HCT116 (cell line): ENCODE measurements at regions not wholly inside any gene's neighbourhood (a gene's known extent, or its start where the extent isn't known, plus 50 kb on each side); places are given as distances from the start of the nearest gene placed in this dataset.

Source experiments
- ATAC-seq: fragments of 200-7000 bp; cut with Tn5 transposase; 2 replicates; pipeline ENCODE4 v1.9.1; 2020; ENCODE audit warnings: mild to moderate bottlenecking, moderate library complexity
- BruUV-seq: library from RNA; stranded (reverse); fragments of 400-500 nt; replicated peaks from 2 replicates; lab custom pipeline; 2021; lab: Mats Ljungman, UMichigan
- CTCF ChIA-PET: fragments of 300-600 bp; sonication (Branson Sonifier 250); formaldehyde crosslinking; loops from one replicate; lab custom pipeline; 2021; ENCODE audit warnings: antibody characterized with exemption; lab: Charles Lee
- POLR2A ChIA-PET: fragments of 300-600, 350-600 bp; sonication (Branson Sonifier 250); formaldehyde crosslinking; loops from one replicate; lab custom pipeline; 2021; ENCODE audit warnings: antibody characterized with exemption; lab: Charles Lee
- RAD21 ChIA-PET, 2 experiments: fragments of 300-600 bp; sonication (Branson Sonifier 250); formaldehyde crosslinking; loops; one replicate each; lab custom pipeline; 2023; ENCODE audit warnings: low total read pairs in 2 of 2; ENCODE audit not compliant: uncharacterized antibody in 2 of 2, unreplicated experiment in 2 of 2, low non-redundant PET in 1 of 2; lab: Charles Lee
- DNase-seq: peaks from one replicate; pipeline ENCODE4 v3.0.0-alpha.2; 2010; ENCODE audit warnings: low read depth, low spot score
- H2AFZ ChIP-seq: fragments of 200-600 bp; shearing (Covaris generic), sonication (generic); 2 replicates; pipeline ENCODE4 v1.6.1; 2017; ENCODE audit warnings: low read depth, mixed run types, mixed read lengths, antibody characterized with exemption, low read length; ENCODE audit not compliant: poor library complexity, severe bottlenecking
- H3K27ac ChIP-seq: 2 replicates; pipeline ENCODE4 v1.5.1; 2012; ENCODE audit warnings: low read depth, low read length
- H3K27me3 ChIP-seq: fragments of 200-600 bp; sonication (generic); 2 replicates; pipeline ENCODE4 v1.6.1; 2016; ENCODE audit warnings: mixed run types, low read length, mixed read lengths; ENCODE audit not compliant: insufficient read depth
- H3K36me3 ChIP-seq, 2 experiments: fragments of 200-500 bp in 1 of 2; fragments of 200-600 bp in 1 of 2; sonication (Bioruptor generic) in 1 of 2; sonication (generic) in 1 of 2; 2 replicates each; pipeline versions ENCODE4 v1.5.1 to v1.6.1; 2014 to 2016; ENCODE audit warnings: low read length in 2 of 2, inconsistent platforms in 1 of 2, mixed read lengths in 1 of 2, mixed run types in 1 of 2; ENCODE audit not compliant: insufficient read depth in 2 of 2, control insufficient read depth in 1 of 2
- H3K4me1 ChIP-seq, 2 experiments: fragments of 200-600 bp in 1 of 2; sonication (generic) in 1 of 2; 2 replicates each; pipeline versions ENCODE4 v1.5.1 to v1.6.1; 2012 to 2017; ENCODE audit warnings: low read length in 2 of 2, inconsistent platforms in 1 of 2, mild to moderate bottlenecking in 1 of 2, mixed read lengths in 1 of 2, mixed run types in 1 of 2, moderate library complexity in 1 of 2; ENCODE audit not compliant: insufficient read depth in 2 of 2, control insufficient read depth in 1 of 2
- H3K4me2 ChIP-seq: fragments of 200-600 bp; sonication (generic); 2 replicates; pipeline ENCODE4 v1.6.1; 2017; ENCODE audit warnings: mixed run types, low read length, mixed read lengths
- H3K4me3 ChIP-seq, 2 experiments: fragments of 200-600 bp in 1 of 2; sonication (generic) in 1 of 2; replicated peaks in 1 of 2; 2 replicates each; pipeline ENCODE4 v1.5.1; 2011 to 2016; ENCODE audit warnings: low read length in 2 of 2, control low read depth in 1 of 2, low read depth in 1 of 2, mild to moderate bottlenecking in 1 of 2, mixed read lengths in 1 of 2, mixed run types in 1 of 2
- H3K79me2 ChIP-seq: fragments of 200-600 bp; sonication (generic); 2 replicates; pipeline ENCODE4 v1.6.1; 2017; ENCODE audit warnings: mild to moderate bottlenecking, mixed run types, low read length, moderate library complexity, mixed read lengths; ENCODE audit not compliant: insufficient read depth
- H3K9ac ChIP-seq: fragments of 200-600 bp; sonication (generic); 2 replicates; pipeline ENCODE4 v1.6.1; 2016; ENCODE audit warnings: low read length, mixed read lengths
- H3K9me2 ChIP-seq: fragments of 200-600 bp; sonication (generic), shearing (Covaris generic); 2 replicates; pipeline ENCODE4 v1.6.1; 2017; ENCODE audit warnings: mixed run types, mild to moderate bottlenecking, moderate library complexity; ENCODE audit not compliant: insufficient read depth
- H3K9me3 ChIP-seq, 2 experiments: fragments of 200-500 bp in 1 of 2; fragments of 200-600 bp in 1 of 2; sonication (Bioruptor generic) in 1 of 2; sonication (generic) in 1 of 2; 2 replicates each; pipeline ENCODE4 v1.6.1; 2014 to 2017; ENCODE audit warnings: low read length in 2 of 2, mixed read lengths in 2 of 2, inconsistent platforms in 1 of 2, low read depth in 1 of 2, mild to moderate bottlenecking in 1 of 2, mixed run types in 1 of 2, moderate library complexity in 1 of 2; ENCODE audit not compliant: control insufficient read depth in 1 of 2, insufficient read depth in 1 of 2
- H4K20me1 ChIP-seq: fragments of 200-600 bp; sonication (generic), shearing (Covaris generic); 2 replicates; pipeline ENCODE4 v1.6.1; 2017; ENCODE audit warnings: mixed run types, mild to moderate bottlenecking, moderate library complexity; ENCODE audit not compliant: insufficient read depth
- CEBPB ChIP-seq: IDR thresholded peaks from 2 replicates; pipeline ENCODE4 v1.6.1; 2012; ENCODE audit warnings: low read depth
- ELF1 ChIP-seq: IDR thresholded peaks from 2 replicates; pipeline ENCODE4 v1.6.1; 2012; ENCODE audit warnings: low read depth, borderline replicate concordance
- EZH2 ChIP-seq: fragments of 200-600 bp; sonication (generic); IDR thresholded peaks from 2 replicates; pipeline ENCODE4 v1.6.1; 2017; ENCODE audit warnings: antibody characterized with exemption, mixed run types
- FOSL1 ChIP-seq: IDR thresholded peaks from 2 replicates; pipeline ENCODE4 v1.6.1; 2012; ENCODE audit warnings: low read depth
- MAX ChIP-seq: IDR thresholded peaks from 2 replicates; pipeline ENCODE4 v1.6.1; 2012
- RAD21 ChIP-seq: IDR thresholded peaks from 2 replicates; pipeline ENCODE4 v1.6.1; 2012; ENCODE audit warnings: low read depth, mild to moderate bottlenecking
- SIN3A ChIP-seq: IDR thresholded peaks from 2 replicates; pipeline ENCODE4 v1.6.1; 2012; ENCODE audit warnings: low read depth
- YY1 ChIP-seq: IDR thresholded peaks from 2 replicates; pipeline ENCODE4 v1.6.1; 2011; ENCODE audit warnings: low read length, low read depth, moderate library complexity, mild to moderate bottlenecking; ENCODE audit not compliant: insufficient replicate concordance; ENCODE audit errors: extremely low read depth
- intact Hi-C: fragments of 100-400 bp; cut with micrococcal nuclease; formaldehyde crosslinking; loops from 2 replicates; pipeline ENCODE4 v1.10.0; 2022
- TF ChIP-seq, protein P1 (sequence below): IDR thresholded peaks from 2 replicates; pipeline ENCODE4 v1.6.1; 2012; ENCODE audit warnings: low read depth
- TF ChIP-seq, protein P2 (sequence below): IDR thresholded peaks from 2 replicates; pipeline ENCODE4 v1.6.1; 2012

GRCh38 chr6:169960003-169960344 lies 208.6 kb downstream of the ERMARD start:
- no peak for DNase-seq
- TF ChIP-seq ELF1: no peak
- TF ChIP-seq, protein P1, sequence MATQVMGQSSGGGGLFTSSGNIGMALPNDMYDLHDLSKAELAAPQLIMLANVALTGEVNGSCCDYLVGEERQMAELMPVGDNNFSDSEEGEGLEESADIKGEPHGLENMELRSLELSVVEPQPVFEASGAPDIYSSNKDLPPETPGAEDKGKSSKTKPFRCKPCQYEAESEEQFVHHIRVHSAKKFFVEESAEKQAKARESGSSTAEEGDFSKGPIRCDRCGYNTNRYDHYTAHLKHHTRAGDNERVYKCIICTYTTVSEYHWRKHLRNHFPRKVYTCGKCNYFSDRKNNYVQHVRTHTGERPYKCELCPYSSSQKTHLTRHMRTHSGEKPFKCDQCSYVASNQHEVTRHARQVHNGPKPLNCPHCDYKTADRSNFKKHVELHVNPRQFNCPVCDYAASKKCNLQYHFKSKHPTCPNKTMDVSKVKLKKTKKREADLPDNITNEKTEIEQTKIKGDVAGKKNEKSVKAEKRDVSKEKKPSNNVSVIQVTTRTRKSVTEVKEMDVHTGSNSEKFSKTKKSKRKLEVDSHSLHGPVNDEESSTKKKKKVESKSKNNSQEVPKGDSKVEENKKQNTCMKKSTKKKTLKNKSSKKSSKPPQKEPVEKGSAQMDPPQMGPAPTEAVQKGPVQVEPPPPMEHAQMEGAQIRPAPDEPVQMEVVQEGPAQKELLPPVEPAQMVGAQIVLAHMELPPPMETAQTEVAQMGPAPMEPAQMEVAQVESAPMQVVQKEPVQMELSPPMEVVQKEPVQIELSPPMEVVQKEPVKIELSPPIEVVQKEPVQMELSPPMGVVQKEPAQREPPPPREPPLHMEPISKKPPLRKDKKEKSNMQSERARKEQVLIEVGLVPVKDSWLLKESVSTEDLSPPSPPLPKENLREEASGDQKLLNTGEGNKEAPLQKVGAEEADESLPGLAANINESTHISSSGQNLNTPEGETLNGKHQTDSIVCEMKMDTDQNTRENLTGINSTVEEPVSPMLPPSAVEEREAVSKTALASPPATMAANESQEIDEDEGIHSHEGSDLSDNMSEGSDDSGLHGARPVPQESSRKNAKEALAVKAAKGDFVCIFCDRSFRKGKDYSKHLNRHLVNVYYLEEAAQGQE: no peak
- no peak for TF ChIP-seq SIN3A
- no peak for TF ChIP-seq RAD21
- no peak for TF ChIP-seq CEBPB
- TF ChIP-seq MAX: no peak
- TF ChIP-seq, protein P2, sequence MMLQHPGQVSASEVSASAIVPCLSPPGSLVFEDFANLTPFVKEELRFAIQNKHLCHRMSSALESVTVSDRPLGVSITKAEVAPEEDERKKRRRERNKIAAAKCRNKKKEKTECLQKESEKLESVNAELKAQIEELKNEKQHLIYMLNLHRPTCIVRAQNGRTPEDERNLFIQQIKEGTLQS: no peak
- TF ChIP-seq EZH2: no peak
- no peak for TF ChIP-seq YY1
- TF ChIP-seq FOSL1: no peak
- no peaks in the 10 kb centered on the region for H3K9me2 ChIP-seq
- BruUV-seq: no TSS peak
- H3K4me2 ChIP-seq: no peak overlapping the region
- no peaks in the 10 kb centered on the region for H4K20me1 ChIP-seq
- no peak overlapping the region for H2AFZ ChIP-seq
- ChIA-PET RAD21 (interaction anchor here in 1 of 2 experiments (0.7 kb wide), 1 partner anchor 331 kb away, joined by 3 read pairs; the partner anchor contains the start of gene DLL1), POLR2A (no interaction called here), CTCF (no interaction called here)
- intact Hi-C loops: no loop called here
- H3K4me1 ChIP-seq: no peaks in the 10 kb centered on the region
- no peaks in the 10 kb centered on the region for H3K27me3 ChIP-seq
- H3K4me3 ChIP-seq: no peak overlapping the region
- no peak overlapping the region for H3K27ac ChIP-seq
- H3K36me3 ChIP-seq: no peaks in the 10 kb centered on the region
- no peak for ATAC-seq
- no peak overlapping the region for H3K9ac ChIP-seq
- no peaks in the 10 kb centered on the region for H3K9me3 ChIP-seq
- no peaks in the 10 kb centered on the region for H3K79me2 ChIP-seq
